ENCODE measurements at regions not wholly inside any gene's neighbourhood (a gene's known extent, or its start where the extent isn't known, plus 50 kb on each side); places are given as distances from the start of the nearest gene placed in this dataset.

GRCh38 chr7:114853189-114853588 is 68.7 kb upstream of the MDFIC start:
- TF ChIP-seq POLR2AphosphoS5 (IDR thresholded peaks at IDR 0.05), result no peak
- TF ChIP-seq CTCF (IDR thresholded peaks at IDR 0.05 in 8 of 11, conservative IDR thresholded peaks at IDR 0.05 in 3 of 11), result no peak

Measured in spleen (tissue), 7 donors.